Activated effector memory CD4-positive, alpha-beta T cell treated with Interleukin-2 at 50 U/mL for 16 hours (primary cell): ENCODE measurements at regions not wholly inside any gene's neighbourhood (a gene's known extent, or its start where the extent isn't known, plus 50 kb on each side); places are given as distances from the start of the nearest gene placed in this dataset.

Experiments used
- DNase-seq: peaks from one replicate; pipeline ENCODE4 v3.0.0-alpha.2; 2020

GRCh38 chr13:43985422-43986072, 105.8 kb downstream of the LACC1 start:
- DNase-seq: no peak

GRCh38 chr13:43986421-43986981, 106.8 kb downstream of the LACC1 start:
- no peak for DNase-seq

GRCh38 chr13:43988302-43988701, 108.6 kb downstream of the LACC1 start:
- no peak for DNase-seq

GRCh38 chr13:43990021-43990420, 110.3 kb downstream of the LACC1 start:
- no peak for DNase-seq

GRCh38 chr13:43990829-43991228, 111.1 kb downstream of the LACC1 start:
- no peak for DNase-seq

- no peak for DNase-seq
Observed at GRCh38 chr13:43991773-43992201, 112.1 kb downstream of the LACC1 start.

- no peak for DNase-seq
Observed at GRCh38 chr13:43992211-43992610, 112.5 kb downstream of the LACC1 start.

GRCh38 chr13:43994999-43995859, 115.5 kb downstream of the LACC1 start:
- DNase-seq: no peak

- no peak for DNase-seq
Observed at GRCh38 chr13:43996221-43996620, 116.5 kb downstream of the LACC1 start.

GRCh38 chr13:44003481-44003880, 123.8 kb downstream of the LACC1 start:
- no peak for DNase-seq

GRCh38 chr13:44004878-44005277, 125.2 kb downstream of the LACC1 start:
- no peak for DNase-seq

- no peak for DNase-seq
Observed at GRCh38 chr13:44007451-44007850, 127.7 kb downstream of the LACC1 start.

GRCh38 chr13:44011036-44011435, 131.3 kb downstream of the LACC1 start:
- DNase-seq: no peak

GRCh38 chr13:44012910-44013757, 133.4 kb downstream of the LACC1 start:
- no peak for DNase-seq

- no peak for DNase-seq
Observed at GRCh38 chr13:44013758-44014291, 134.1 kb downstream of the LACC1 start.

GRCh38 chr13:44014501-44014900, 134.8 kb downstream of the LACC1 start:
- DNase-seq: no peak

GRCh38 chr13:44015118-44015517, 135.4 kb downstream of the LACC1 start:
- no peak for DNase-seq

GRCh38 chr13:44015811-44016210, 136.1 kb downstream of the LACC1 start:
- no peak for DNase-seq

- no peak for DNase-seq
Observed at GRCh38 chr13:44017756-44018309, 138.1 kb downstream of the LACC1 start.

- no peak for DNase-seq
Observed at GRCh38 chr13:44019651-44020050, 139.9 kb downstream of the LACC1 start.

- DNase-seq: no peak
Observed at GRCh38 chr13:44021422-44021821, 141.7 kb downstream of the LACC1 start.

GRCh38 chr13:44022196-44022595, 142.5 kb downstream of the LACC1 start:
- no peak for DNase-seq
